Fibroblast of the conjunctiva (primary cell): ENCODE measurements at regions not wholly inside any gene's neighbourhood (a gene's known extent, or its start where the extent isn't known, plus 50 kb on each side); places are given as distances from the start of the nearest gene placed in this dataset.

Experiments
- DNase-seq: peaks from one replicate; pipeline ENCODE4 v3.0.0-alpha.2; 2010; ENCODE audit warnings: low read depth

- DNase-seq = no peak
These were observed 64.5 kb downstream of the C9orf152 start for GRCh38 chr9:110143485-110143884.

GRCh38 chr9:110143950-110144545 is 63.9 kb downstream of the C9orf152 start:
- DNase-seq = no peak

GRCh38 chr9:110146373-110146772 is 61.6 kb downstream of the C9orf152 start:
- DNase-seq = no peak

- no peak for DNase-seq
These were observed 59.6 kb downstream of the C9orf152 start for GRCh38 chr9:110148384-110148783.

- DNase-seq = no peak
These were observed 59.1 kb downstream of the C9orf152 start for GRCh38 chr9:110148891-110149290.
